Colonic mucosa (tissue), 4 donors: ENCODE measurements at regions not wholly inside any gene's neighbourhood (a gene's known extent, or its start where the extent isn't known, plus 50 kb on each side); places are given as distances from the start of the nearest gene placed in this dataset.

Experiments used
- DNase-seq: peaks from one replicate; pipeline ENCODE4 v3.0.0-alpha.2; 2020
- H3K27ac ChIP-seq: fragments of 200-600 bp; one replicate; pipeline ENCODE4 v1.8.0; 2021
- H3K27me3 ChIP-seq: fragments of 200-600 bp; one replicate; pipeline ENCODE4 v1.8.0; 2021
- H3K36me3 ChIP-seq: fragments of 200-600 bp; one replicate; pipeline ENCODE4 v1.8.0; 2021
- H3K4me1 ChIP-seq: fragments of 200-600 bp; one replicate; pipeline ENCODE4 v1.8.0; 2021; ENCODE audit warnings: mild to moderate bottlenecking
- H3K4me3 ChIP-seq: fragments of 200-600 bp; one replicate; pipeline ENCODE4 v1.8.0; 2021
- H3K9ac ChIP-seq, 2 donors: one replicate each; pipeline ENCODE4 v1.7.0; 2013; ENCODE audit warnings: control low read depth in 2 of 2, low read depth in 2 of 2, low read length in 2 of 2
- H3K9me3 ChIP-seq: fragments of 200-600 bp; one replicate; pipeline ENCODE4 v1.8.0; 2021
- intact Hi-C: fragments of 100-400 bp; cut with DNase I; formaldehyde crosslinking; loops from one replicate; pipeline ENCODE4 v1.14.1; 2022
- TF ChIP-seq, protein P1 (sequence below): fragments of 200-600 bp; IDR thresholded peaks from one replicate; pipeline ENCODE4 v1.8.0; 2022; ENCODE audit warnings: antibody characterized with exemption, mild to moderate bottlenecking
- donor health status: healthy.
- donor health status: DM: no; HTN: no; CAD: no.
- donor health status: DM: no; HTN: no; CAD: no.

DNA sequence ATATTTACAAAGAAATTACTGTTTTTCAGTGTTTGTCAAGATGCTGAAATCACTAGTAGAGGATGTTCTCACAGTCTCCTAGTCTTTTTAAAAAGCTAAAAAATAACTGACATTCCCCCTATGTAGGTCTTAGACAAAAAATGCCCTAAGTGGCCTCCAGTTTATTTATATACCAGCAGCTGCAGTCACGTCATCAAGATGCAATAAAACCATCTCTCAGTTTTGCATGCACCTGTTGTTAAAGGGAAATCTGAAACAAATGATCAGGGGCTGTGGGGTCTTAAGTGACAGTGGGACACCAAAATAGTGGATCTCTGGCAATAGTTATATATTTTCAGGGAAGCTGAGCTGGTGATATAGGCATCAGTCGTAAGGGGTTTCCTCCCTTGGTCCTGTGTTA lies 146.5 kb upstream of the ARPP21 start:
- no peaks in the 10 kb centered on the region for H3K36me3 ChIP-seq
- no peaks in the 10 kb centered on the region for H3K9me3 ChIP-seq
- no peaks in the 10 kb centered on the region for H3K4me1 ChIP-seq
- intact Hi-C loops = no loop called here
- H3K27ac ChIP-seq = no peak overlapping the region
- H3K9ac ChIP-seq = no peak overlapping the region
- DNase-seq = no peak
- no peaks in the 10 kb centered on the region for H3K27me3 ChIP-seq
- H3K4me3 ChIP-seq = no peak overlapping the region
- TF ChIP-seq, protein P1, sequence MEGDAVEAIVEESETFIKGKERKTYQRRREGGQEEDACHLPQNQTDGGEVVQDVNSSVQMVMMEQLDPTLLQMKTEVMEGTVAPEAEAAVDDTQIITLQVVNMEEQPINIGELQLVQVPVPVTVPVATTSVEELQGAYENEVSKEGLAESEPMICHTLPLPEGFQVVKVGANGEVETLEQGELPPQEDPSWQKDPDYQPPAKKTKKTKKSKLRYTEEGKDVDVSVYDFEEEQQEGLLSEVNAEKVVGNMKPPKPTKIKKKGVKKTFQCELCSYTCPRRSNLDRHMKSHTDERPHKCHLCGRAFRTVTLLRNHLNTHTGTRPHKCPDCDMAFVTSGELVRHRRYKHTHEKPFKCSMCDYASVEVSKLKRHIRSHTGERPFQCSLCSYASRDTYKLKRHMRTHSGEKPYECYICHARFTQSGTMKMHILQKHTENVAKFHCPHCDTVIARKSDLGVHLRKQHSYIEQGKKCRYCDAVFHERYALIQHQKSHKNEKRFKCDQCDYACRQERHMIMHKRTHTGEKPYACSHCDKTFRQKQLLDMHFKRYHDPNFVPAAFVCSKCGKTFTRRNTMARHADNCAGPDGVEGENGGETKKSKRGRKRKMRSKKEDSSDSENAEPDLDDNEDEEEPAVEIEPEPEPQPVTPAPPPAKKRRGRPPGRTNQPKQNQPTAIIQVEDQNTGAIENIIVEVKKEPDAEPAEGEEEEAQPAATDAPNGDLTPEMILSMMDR = no peak

DNA sequence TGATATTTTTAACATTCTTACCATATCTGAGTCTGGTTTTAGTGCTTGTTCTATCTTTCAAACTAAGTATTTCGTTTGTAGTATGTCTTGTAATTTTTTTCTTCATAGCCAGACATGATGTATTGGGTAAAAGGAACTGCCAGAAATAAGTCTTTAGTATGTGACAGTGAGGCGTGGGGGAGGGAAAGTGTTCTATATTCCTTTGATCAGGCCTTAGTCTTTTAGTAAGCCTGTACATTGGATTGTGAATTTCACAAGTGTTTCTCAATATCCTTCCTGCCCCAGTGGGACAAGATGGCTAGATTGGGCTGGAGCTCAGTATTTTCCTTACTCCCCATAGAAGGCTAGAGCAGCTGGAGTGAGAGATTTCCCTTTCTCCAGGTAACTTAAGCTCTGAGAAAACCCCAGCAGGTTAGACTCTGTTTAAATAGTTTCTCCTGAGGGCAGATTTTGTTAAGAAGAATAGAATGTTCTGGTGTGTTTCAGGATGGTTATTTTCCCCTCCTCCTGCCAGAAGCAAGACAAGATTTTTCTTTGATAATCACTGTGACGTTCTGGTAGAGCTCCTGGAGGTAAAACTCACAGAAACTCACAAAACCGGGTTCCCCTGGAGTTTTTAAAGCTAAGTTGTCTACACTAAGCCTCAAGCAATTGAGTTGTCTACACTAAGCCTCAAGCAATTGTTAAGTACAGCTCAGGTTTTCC lies 140.7 kb upstream of the ARPP21 start:
- Histone ChIP-seq H3K9me3 (no peaks in the 10 kb centered on the region), H3K27me3 (no peaks in the 10 kb centered on the region), H3K4me1 (no peaks in the 10 kb centered on the region), H3K4me3 (no peak overlapping the region), H3K9ac (no peak overlapping the region), H3K36me3 (no peaks in the 10 kb centered on the region), H3K27ac (no peak overlapping the region)
- intact Hi-C loops = no loop called here
- no peak for DNase-seq
- TF ChIP-seq, protein P1 = no peak

DNA sequence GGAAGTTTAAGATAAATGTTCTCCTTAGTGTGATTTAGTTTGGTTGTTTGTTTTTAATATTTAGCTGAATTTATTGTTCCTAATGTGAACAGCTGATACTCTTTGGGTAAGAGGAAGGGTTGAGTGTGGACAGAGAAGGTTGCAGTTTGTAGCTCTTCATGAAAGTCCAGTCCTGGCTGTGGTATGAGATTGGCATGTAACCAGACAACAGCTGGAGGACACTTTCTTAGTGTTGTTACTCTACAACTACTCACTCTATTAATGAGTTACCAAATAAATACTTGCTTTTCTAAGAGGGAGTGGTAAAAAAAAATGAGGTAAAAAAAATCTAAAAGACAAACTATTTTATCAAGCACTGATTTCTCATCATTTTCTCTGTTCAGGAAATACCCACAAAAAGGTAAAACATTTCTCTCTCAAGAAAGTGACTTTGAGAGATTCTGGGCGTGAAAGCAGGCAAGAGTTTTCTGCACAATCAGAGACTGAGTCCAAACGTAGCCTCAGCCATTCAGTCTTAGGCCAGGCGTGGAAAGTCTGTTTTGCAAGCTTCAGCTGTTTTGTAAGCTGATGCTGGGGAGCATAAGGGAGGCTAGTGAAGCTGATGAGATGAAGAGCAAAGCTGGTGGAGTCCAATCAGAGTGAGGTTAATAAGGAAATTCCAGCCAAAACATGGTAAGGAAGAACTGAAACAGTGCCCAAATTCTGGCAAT lies 138.5 kb upstream of the ARPP21 start:
- no peak overlapping the region for H3K27ac ChIP-seq

DNA sequence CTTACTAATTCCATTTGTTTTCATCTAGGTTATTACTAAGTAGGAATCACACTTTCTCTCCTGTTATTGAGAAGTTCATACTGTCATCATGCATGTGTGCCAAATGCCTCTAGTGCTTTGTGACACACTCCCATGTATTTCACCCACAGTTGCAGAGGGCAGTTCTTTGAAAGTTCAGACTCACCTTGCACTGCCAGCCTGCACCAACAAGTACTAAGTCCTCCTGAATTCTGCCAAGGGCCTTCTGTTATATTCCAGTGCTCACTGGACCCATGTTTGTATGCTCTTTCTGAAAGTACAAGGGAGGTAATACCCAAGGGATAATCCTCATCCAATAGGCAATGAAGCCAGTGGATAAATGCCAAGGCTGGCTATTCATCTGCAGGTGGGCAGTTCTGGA lies 136.6 kb upstream of the ARPP21 start:
- DNase-seq = no peak
- Histone ChIP-seq H3K9ac (no peak overlapping the region), H3K36me3 (no peaks in the 10 kb centered on the region), H3K27ac (no peak overlapping the region), H3K27me3 (no peaks in the 10 kb centered on the region), H3K4me3 (no peak overlapping the region), H3K9me3 (no peaks in the 10 kb centered on the region), H3K4me1 (no peaks in the 10 kb centered on the region)
- TF ChIP-seq, protein P1 = no peak
- intact Hi-C loops = no loop called here

More for the DNA sequence above, 138.5 kb upstream of the ARPP21 start:
- Histone ChIP-seq H3K4me1 (no peaks in the 10 kb centered on the region), H3K4me3 (no peak overlapping the region), H3K9me3 (no peaks in the 10 kb centered on the region), H3K27me3 (no peaks in the 10 kb centered on the region), H3K9ac (no peak overlapping the region), H3K36me3 (no peaks in the 10 kb centered on the region)
- no peak for DNase-seq
- TF ChIP-seq, protein P1 = no peak
- intact Hi-C loops = no loop called here

DNA sequence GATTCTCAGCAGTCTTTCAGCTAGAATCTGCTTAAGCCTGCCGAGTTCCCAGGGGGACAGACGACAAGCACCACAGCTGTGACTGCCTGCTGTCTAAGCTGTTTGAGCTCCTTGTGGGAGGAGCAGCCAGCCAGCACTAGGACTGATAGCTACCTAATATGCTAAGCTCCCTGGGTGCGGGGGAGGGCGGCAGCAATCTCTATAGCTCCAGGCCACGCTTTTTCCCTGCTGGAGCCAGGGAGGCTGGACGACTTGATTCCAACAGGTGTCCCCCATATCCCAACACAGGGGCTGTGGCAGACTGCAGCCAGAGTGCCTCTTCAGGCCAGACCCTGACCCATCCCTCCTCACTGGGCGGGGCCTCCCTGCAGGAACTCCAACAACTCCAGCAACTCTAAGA lies 134.1 kb upstream of the ARPP21 start:
- intact Hi-C loops = no loop called here
- TF ChIP-seq, protein P1 = no peak
- Histone ChIP-seq H3K4me1 (no peaks in the 10 kb centered on the region), H3K27ac (no peak overlapping the region), H3K27me3 (no peaks in the 10 kb centered on the region), H3K36me3 (no peaks in the 10 kb centered on the region), H3K9ac (no peak overlapping the region), H3K9me3 (no peaks in the 10 kb centered on the region), H3K4me3 (no peak overlapping the region)
- no peak for DNase-seq
